H1 (cell line): ENCODE measurements at regions not wholly inside any gene's neighbourhood (a gene's known extent, or its start where the extent isn't known, plus 50 kb on each side); places are given as distances from the start of the nearest gene placed in this dataset.

Experiments
- CTCF ChIA-PET: fragments of 300-600 bp; sonication (Branson Sonifier 250); formaldehyde crosslinking; loops from one replicate; lab custom pipeline; 2021; ENCODE audit not compliant: partially characterized antibody; lab: Charles Lee
- POLR2A ChIA-PET: fragments of 300-600 bp; sonication (Branson Sonifier 250); formaldehyde crosslinking; loops from one replicate; lab custom pipeline; 2021; ENCODE audit warnings: inconsistent platforms; ENCODE audit not compliant: partially characterized antibody; lab: Charles Lee
- DNase-seq, 2 experiments: peaks; one replicate each; pipeline versions ENCODE4 v3.0.0 to v3.0.0-alpha.2; 2010 to 2022; ENCODE audit warnings: low spot score in 2 of 2, low read depth in 1 of 2, mixed read lengths in 1 of 2
- FAIRE-seq: peaks from 2 replicates; lab custom pipeline; 2011; peaks lifted over from hg19 to GRCh38; lab: Jason Lieb, UNC
- H2AFZ ChIP-seq: 2 replicates; pipeline ENCODE4 v1.8.1; 2012; ENCODE audit warnings: low read length, inconsistent platforms
- H2AK5ac ChIP-seq: 2 replicates; pipeline ENCODE4 v1.6.1; 2013; ENCODE audit warnings: low read depth, low read length
- H2BK120ac ChIP-seq: replicated peaks from 2 replicates; pipeline ENCODE3; 2013; ENCODE audit warnings: low read depth, low read length, inconsistent platforms
- H2BK12ac ChIP-seq: 2 replicates; pipeline ENCODE4 v1.6.1; 2013; ENCODE audit warnings: low read depth, low read length
- H2BK15ac ChIP-seq: 2 replicates; pipeline ENCODE4 v1.6.1; 2013; ENCODE audit warnings: low read length
- H2BK20ac ChIP-seq: 2 replicates; pipeline ENCODE4 v1.6.1; 2013; ENCODE audit warnings: low read length
- H2BK5ac ChIP-seq: 2 replicates; pipeline ENCODE4 v1.6.1; 2013; ENCODE audit warnings: low read depth, low read length
- H3K14ac ChIP-seq: 2 replicates; pipeline ENCODE4 v1.6.1; 2013; ENCODE audit warnings: inconsistent platforms; ENCODE audit not compliant: insufficient read length
- H3K18ac ChIP-seq: 2 replicates; pipeline ENCODE4 v1.6.1; 2013; ENCODE audit warnings: low read length; ENCODE audit errors: extremely low read depth
- H3K23ac ChIP-seq: 2 replicates; pipeline ENCODE4 v1.6.1; 2013; ENCODE audit warnings: inconsistent platforms; ENCODE audit not compliant: insufficient read length
- H3K23me2 ChIP-seq: 2 replicates; pipeline ENCODE4 v1.6.1; 2013; ENCODE audit warnings: low read depth, low read length
- H3K27ac ChIP-seq: 2 replicates; pipeline ENCODE4 v1.6.1; 2011; ENCODE audit warnings: low read depth, low read length, inconsistent platforms
- H3K27me3 ChIP-seq, 4 experiments: replicated peaks in 1 of 4; 1 replicate in 1 of 4; 2 replicates in 3 of 4; pipeline versions ENCODE4 v1.6.1 to v1.8.1; 2011 to 2013; ENCODE audit warnings: low read length in 3 of 4, mild to moderate bottlenecking in 3 of 4, inconsistent platforms in 2 of 4, mixed read lengths in 2 of 4, moderate library complexity in 1 of 4; ENCODE audit not compliant: control insufficient read depth in 3 of 4, insufficient read depth in 3 of 4; ENCODE audit errors: extremely low read depth in 1 of 4
- H3K36me3 ChIP-seq, 4 experiments: 2 replicates each; pipeline versions ENCODE4 v1.6.1 to v1.8.1; 2011 to 2013; ENCODE audit warnings: mild to moderate bottlenecking in 4 of 4, low read length in 3 of 4, moderate library complexity in 2 of 4, control low read depth in 1 of 4, inconsistent platforms in 1 of 4; ENCODE audit not compliant: insufficient read depth in 4 of 4, control insufficient read depth in 2 of 4
- H3K4ac ChIP-seq: replicated peaks from 2 replicates; pipeline ENCODE3; 2013; ENCODE audit warnings: low read length, low read depth, mixed read lengths, inconsistent platforms; ENCODE audit not compliant: insufficient read length
- H3K4me1 ChIP-seq, 4 experiments: replicated peaks in 1 of 4; 1 replicate in 1 of 4; 2 replicates in 3 of 4; pipeline versions ENCODE4 v1.6.1 to v1.8.1; 2011 to 2013; ENCODE audit warnings: low read length in 3 of 4, inconsistent platforms in 2 of 4, mixed read lengths in 1 of 4; ENCODE audit not compliant: insufficient read depth in 4 of 4, control insufficient read depth in 3 of 4
- H3K4me2 ChIP-seq, 2 experiments: 2 replicates each; pipeline versions ENCODE4 v1.6.1 to v1.8.1; 2011 to 2013; ENCODE audit warnings: low read depth in 2 of 2, low read length in 2 of 2, control low read depth in 1 of 2, inconsistent platforms in 1 of 2, mild to moderate bottlenecking in 1 of 2; ENCODE audit not compliant: insufficient read depth in 1 of 2
- H3K4me3 ChIP-seq, 4 experiments: fragments of 200-600, 300-600 bp in 1 of 4; sonication (generic), shearing (Covaris generic), sonication (Bioruptor Twin) in 1 of 4; 2 replicates each; pipeline versions ENCODE4 v1.5.1 to v1.8.1; 2011 to 2016; ENCODE audit warnings: low read length in 4 of 4, low read depth in 3 of 4, control low read depth in 2 of 4, inconsistent platforms in 2 of 4, mild to moderate bottlenecking in 2 of 4, mixed read lengths in 1 of 4, moderate library complexity in 1 of 4; ENCODE audit not compliant: insufficient read depth in 2 of 4; ENCODE audit errors: extremely low read depth in 1 of 4
- H3K56ac ChIP-seq: replicated peaks from 2 replicates; pipeline ENCODE3; 2013; ENCODE audit warnings: low read depth, mild to moderate bottlenecking, mixed read lengths, low read length, inconsistent platforms; ENCODE audit not compliant: insufficient read length
- H3K79me1 ChIP-seq: 2 replicates; pipeline ENCODE4 v1.6.1; 2013; ENCODE audit warnings: low read depth, low read length, control low read depth
- H3K79me2 ChIP-seq, 2 experiments: 2 replicates each; pipeline versions ENCODE4 v1.6.1 to v1.8.1; 2012 to 2013; ENCODE audit warnings: low read length in 2 of 2, mild to moderate bottlenecking in 2 of 2, inconsistent platforms in 1 of 2; ENCODE audit not compliant: insufficient read depth in 2 of 2, control insufficient read depth in 1 of 2
- H3K9ac ChIP-seq, 4 experiments: replicated peaks in 1 of 4; 1 replicate in 1 of 4; 2 replicates in 3 of 4; pipeline versions ENCODE4 v1.6.1 to v1.8.1; 2011 to 2013; ENCODE audit warnings: low read depth in 3 of 4, low read length in 3 of 4, control low read depth in 2 of 4, mild to moderate bottlenecking in 2 of 4, moderate library complexity in 2 of 4, inconsistent platforms in 1 of 4; ENCODE audit errors: extremely low read depth in 1 of 4
- H3K9me3 ChIP-seq, 2 experiments: 2 replicates each; pipeline versions ENCODE4 v1.6.1 to v1.8.1; 2012 to 2013; ENCODE audit warnings: mild to moderate bottlenecking in 2 of 2, moderate library complexity in 2 of 2, control low read depth in 1 of 2, inconsistent platforms in 1 of 2, low read depth in 1 of 2, low read length in 1 of 2, mixed read lengths in 1 of 2; ENCODE audit not compliant: insufficient read depth in 2 of 2
- H4K20me1 ChIP-seq, 2 experiments: replicated peaks in 1 of 2; 2 replicates each; pipeline versions ENCODE3 to v1.8.1; 2011 to 2013; ENCODE audit warnings: inconsistent platforms in 2 of 2, low read length in 2 of 2, mild to moderate bottlenecking in 1 of 2; ENCODE audit not compliant: insufficient read depth in 2 of 2, control insufficient read depth in 1 of 2
- H4K5ac ChIP-seq: 2 replicates; pipeline ENCODE4 v1.6.1; 2013; ENCODE audit warnings: low read length, low read depth, mixed read lengths, inconsistent platforms; ENCODE audit not compliant: insufficient read length
- H4K8ac ChIP-seq: 2 replicates; pipeline ENCODE4 v1.8.0; 2013; ENCODE audit warnings: mild to moderate bottlenecking, moderate library complexity, low read length, inconsistent platforms; ENCODE audit not compliant: insufficient read depth; ENCODE audit errors: extremely low read depth
- H4K91ac ChIP-seq: replicated peaks from 2 replicates; pipeline ENCODE3; 2013; ENCODE audit warnings: low read length, mixed read lengths, inconsistent platforms; ENCODE audit not compliant: insufficient read length
- ATF2 ChIP-seq: IDR thresholded peaks from 2 replicates; pipeline ENCODE4 v1.6.1; 2012; ENCODE audit warnings: low read length, inconsistent platforms
- ATF3 ChIP-seq: IDR thresholded peaks from 2 replicates; pipeline ENCODE4 v1.6.1; 2011; ENCODE audit warnings: low read depth, mild to moderate bottlenecking, low read length; ENCODE audit not compliant: insufficient read depth
- BCL11A ChIP-seq, 2 experiments: IDR thresholded peaks; one replicate each; pipeline ENCODE4 v1.6.1; 2011; ENCODE audit warnings: low read depth in 2 of 2, low read length in 2 of 2, mild to moderate bottlenecking in 2 of 2
- BRCA1 ChIP-seq: IDR thresholded peaks from 2 replicates; pipeline ENCODE4 v1.6.1; 2012; ENCODE audit warnings: low read depth, low read length, improper control_type of control experiment
- GTF2F1 ChIP-seq: IDR thresholded peaks from 2 replicates; pipeline ENCODE4 v1.6.1; 2012; ENCODE audit warnings: low read depth, low read length, improper control_type of control experiment, borderline replicate concordance
- HDAC2 ChIP-seq, 2 experiments: fragments of 300-600 bp in 1 of 2; sonication (generic) in 1 of 2; IDR thresholded peaks; 2 replicates each; pipeline ENCODE4 v1.6.1; 2011 to 2012; ENCODE audit warnings: low read depth in 2 of 2, low read length in 2 of 2, mild to moderate bottlenecking in 2 of 2, moderate library complexity in 2 of 2, borderline replicate concordance in 1 of 2, inconsistent platforms in 1 of 2
- KDM4A ChIP-seq: IDR thresholded peaks from one replicate; pipeline ENCODE4 v1.7.1; 2012; ENCODE audit warnings: low read depth, mild to moderate bottlenecking, moderate library complexity, low read length, inconsistent platforms; ENCODE audit not compliant: severe bottlenecking
- SP4 ChIP-seq: IDR thresholded peaks from 2 replicates; pipeline ENCODE4 v1.6.1; 2012; ENCODE audit warnings: low read length, inconsistent platforms
- TAF7 ChIP-seq: optimal IDR thresholded peaks from 2 replicates; pipeline ENCODE3; 2011; ENCODE audit warnings: low read depth, mild to moderate bottlenecking, inconsistent platforms, low read length, moderate library complexity, borderline replicate concordance
- TEAD4 ChIP-seq: IDR thresholded peaks from 2 replicates; pipeline ENCODE4 v1.6.1; 2012; ENCODE audit warnings: low read depth, low read length, inconsistent platforms, mixed read lengths
- ZNF274 ChIP-seq: IDR thresholded peaks from 2 replicates; pipeline ENCODE4 v1.7.0; 2012; ENCODE audit warnings: low read length, borderline replicate concordance; ENCODE audit errors: extremely low read depth
- WGBS, 2 experiments: shearing (Covaris generic) in 1 of 2; methylation state at CpG; one replicate each; pipeline versions ENCODE4 v1.1.6 to v1.1.7; 2013 to 2015; ENCODE audit warnings: low lambda C conversion rate in 2 of 2, mixed read lengths in 2 of 2, inconsistent platforms in 1 of 2, low coverage in 1 of 2, missing lambda C conversion rate in 1 of 2; ENCODE audit not compliant: insufficient replicate concordance in 2 of 2, insufficient coverage in 1 of 2, insufficient read length in 1 of 2; ENCODE audit errors: extremely low coverage in 1 of 2, missing lambda C conversion rate in 1 of 2; 5-methylcytosine and 5-hydroxymethylcytosine counted together

DNA sequence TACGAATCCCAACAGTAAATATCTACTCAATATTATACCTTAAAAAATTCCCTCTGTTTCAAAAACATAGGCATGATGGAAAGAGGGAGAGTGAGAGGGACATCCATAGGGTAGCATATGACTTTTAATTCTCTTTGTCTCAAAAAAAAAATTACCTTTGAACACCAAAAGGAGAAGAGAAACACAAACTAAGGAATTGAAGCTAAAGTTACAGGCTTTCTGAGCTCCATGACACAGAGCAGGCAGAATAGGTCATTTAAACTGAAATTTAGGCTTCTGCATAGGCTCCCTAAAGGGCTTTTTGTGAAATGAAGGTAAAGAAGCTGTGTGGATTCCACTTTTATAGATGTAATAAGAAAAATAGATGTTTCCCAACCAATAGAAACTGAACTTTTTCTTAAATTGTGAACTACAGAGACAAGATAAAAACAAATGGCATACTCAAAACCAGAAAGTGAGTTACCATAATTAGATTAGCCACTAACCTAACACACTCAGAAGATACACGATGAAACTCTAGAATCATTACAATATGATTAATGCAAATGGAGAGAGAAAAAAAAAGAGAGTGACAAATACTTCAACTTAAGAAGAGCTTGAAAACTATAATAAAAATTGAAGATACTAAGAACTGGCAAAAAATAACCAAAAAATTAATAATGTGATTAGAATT is 584.6 kb downstream of the GABRG1 start:
- Histone ChIP-seq H4K8ac (no peak overlapping the region), H2BK15ac (no peak overlapping the region), H3K9ac (no peak overlapping the region), H3K4me2 (no peak overlapping the region), H2AFZ (no peak overlapping the region), H3K27ac (no peak overlapping the region), H2BK5ac (no peak overlapping the region), H3K14ac (no peak overlapping the region), H3K4me1 (no peaks in the 10 kb centered on the region), H3K23me2 (no peaks in the 10 kb centered on the region), H3K79me2 (no peaks in the 10 kb centered on the region), H3K4ac (no peak overlapping the region), H3K4me3 (no peak overlapping the region), H3K27me3 (no peaks in the 10 kb centered on the region), H3K79me1 (no peaks in the 10 kb centered on the region), H3K36me3 (no peaks in the 10 kb centered on the region), H3K18ac (no peak overlapping the region), H3K23ac (no peak overlapping the region), H3K56ac (no peak overlapping the region), H2BK120ac (no peak overlapping the region), H3K9me3 (peaks cover 0 to 2% of the 10 kb centered on the region in 2 experiments; a peak in 1 of 4 replicates), H4K20me1 (no peaks in the 10 kb centered on the region), H2BK20ac (no peak overlapping the region), H2AK5ac (no peak overlapping the region), H4K5ac (no peak overlapping the region), H2BK12ac (no peak overlapping the region), H4K91ac (no peak overlapping the region)
- DNase-seq (no peak), FAIRE-seq (no peak)
- TF ChIP-seq ZNF274 (no peak), BCL11A (IDR thresholded peaks at IDR 0.05; ENCODE audit: low read depth in 2 of 2, low read length in 2 of 2) (no peak), GTF2F1 (no peak), SP4 (no peak), BRCA1 (no peak), KDM4A (no peak), ATF3 (no peak), TEAD4 (no peak), HDAC2 (IDR thresholded peaks at IDR 0.05; ENCODE audit: borderline replicate concordance in 1 of 2, low read depth in 2 of 2, low read length in 2 of 2) (no peak), ATF2 (no peak), TAF7 (no peak)
- POLR2A ChIA-PET = no interaction called here
- WGBS, 2 experiments = 93% methylated on average over 2 of the region's 2 CpGs; no CpG with 5 or more reads in 1 of the 2 experiments
- CTCF ChIA-PET = interaction anchor here (0.6 kb wide), 1 partner anchor 12 kb away, joined by 3 read pairs; no protein-coding TSS in a partner anchor
